PFSK-1 (cell line): ENCODE measurements at regions not wholly inside any gene's neighbourhood (a gene's known extent, or its start where the extent isn't known, plus 50 kb on each side); places are given as distances from the start of the nearest gene placed in this dataset.

Experiments used
- FOXP2 ChIP-seq: optimal IDR thresholded peaks from 2 replicates; pipeline ENCODE3; 2011; ENCODE audit warnings: borderline replicate concordance, control low read depth, inconsistent platforms; ENCODE audit not compliant: insufficient read depth; ENCODE audit errors: extremely low read length, extremely low read depth
- POLR2AphosphoS5 ChIP-seq: IDR thresholded peaks from 2 replicates; pipeline ENCODE4 v1.6.1; 2012; ENCODE audit warnings: low read depth, mild to moderate bottlenecking, control low read depth, low read length, moderate library complexity
- SIN3A ChIP-seq: IDR thresholded peaks from 2 replicates; pipeline ENCODE4 v1.6.1; 2012; ENCODE audit warnings: mild to moderate bottlenecking, low read length, moderate library complexity, borderline replicate concordance; ENCODE audit not compliant: insufficient read depth
- TAF1 ChIP-seq: IDR thresholded peaks from 2 replicates; pipeline ENCODE4 v1.6.1; 2012; ENCODE audit warnings: low read length, control low read depth, borderline replicate concordance; ENCODE audit not compliant: insufficient read depth
- TF ChIP-seq, protein P1 (sequence below), 2 experiments: IDR thresholded peaks; 2 replicates each; pipeline versions ENCODE4 v1.6.1 to v1.8.0; 2011 to 2012; ENCODE audit warnings: low read depth in 2 of 2, low read length in 2 of 2, control low read depth in 1 of 2, inconsistent platforms in 1 of 2, mild to moderate bottlenecking in 1 of 2, moderate library complexity in 1 of 2; ENCODE audit not compliant: insufficient read depth in 1 of 2

DNA sequence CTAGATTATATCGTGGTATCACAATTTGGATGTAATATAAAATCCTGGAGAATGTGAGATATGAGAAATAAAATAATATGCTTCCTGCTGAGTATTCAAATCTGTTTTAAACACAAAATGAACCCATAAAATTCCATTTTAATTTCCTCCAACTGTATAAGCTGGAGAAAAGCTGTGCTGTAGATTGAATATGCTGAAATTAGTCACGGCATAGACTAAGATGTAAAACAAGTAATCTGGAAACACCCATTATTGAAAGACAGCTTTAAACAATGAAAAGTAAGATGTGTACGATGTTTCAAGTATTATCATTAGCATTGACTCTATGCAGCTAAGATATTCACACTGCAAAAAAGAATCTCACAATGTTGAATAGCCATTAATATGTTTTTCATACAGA, 403.4 kb upstream of the BRINP3 start:
- TF ChIP-seq FOXP2 (no peak), SIN3A (no peak), POLR2AphosphoS5 (no peak), TAF1 (no peak)
- TF ChIP-seq, protein P1, sequence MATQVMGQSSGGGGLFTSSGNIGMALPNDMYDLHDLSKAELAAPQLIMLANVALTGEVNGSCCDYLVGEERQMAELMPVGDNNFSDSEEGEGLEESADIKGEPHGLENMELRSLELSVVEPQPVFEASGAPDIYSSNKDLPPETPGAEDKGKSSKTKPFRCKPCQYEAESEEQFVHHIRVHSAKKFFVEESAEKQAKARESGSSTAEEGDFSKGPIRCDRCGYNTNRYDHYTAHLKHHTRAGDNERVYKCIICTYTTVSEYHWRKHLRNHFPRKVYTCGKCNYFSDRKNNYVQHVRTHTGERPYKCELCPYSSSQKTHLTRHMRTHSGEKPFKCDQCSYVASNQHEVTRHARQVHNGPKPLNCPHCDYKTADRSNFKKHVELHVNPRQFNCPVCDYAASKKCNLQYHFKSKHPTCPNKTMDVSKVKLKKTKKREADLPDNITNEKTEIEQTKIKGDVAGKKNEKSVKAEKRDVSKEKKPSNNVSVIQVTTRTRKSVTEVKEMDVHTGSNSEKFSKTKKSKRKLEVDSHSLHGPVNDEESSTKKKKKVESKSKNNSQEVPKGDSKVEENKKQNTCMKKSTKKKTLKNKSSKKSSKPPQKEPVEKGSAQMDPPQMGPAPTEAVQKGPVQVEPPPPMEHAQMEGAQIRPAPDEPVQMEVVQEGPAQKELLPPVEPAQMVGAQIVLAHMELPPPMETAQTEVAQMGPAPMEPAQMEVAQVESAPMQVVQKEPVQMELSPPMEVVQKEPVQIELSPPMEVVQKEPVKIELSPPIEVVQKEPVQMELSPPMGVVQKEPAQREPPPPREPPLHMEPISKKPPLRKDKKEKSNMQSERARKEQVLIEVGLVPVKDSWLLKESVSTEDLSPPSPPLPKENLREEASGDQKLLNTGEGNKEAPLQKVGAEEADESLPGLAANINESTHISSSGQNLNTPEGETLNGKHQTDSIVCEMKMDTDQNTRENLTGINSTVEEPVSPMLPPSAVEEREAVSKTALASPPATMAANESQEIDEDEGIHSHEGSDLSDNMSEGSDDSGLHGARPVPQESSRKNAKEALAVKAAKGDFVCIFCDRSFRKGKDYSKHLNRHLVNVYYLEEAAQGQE (IDR thresholded peaks at IDR 0.05; ENCODE audit: insufficient read depth in 1 of 2, low read depth in 2 of 2, low read length in 2 of 2): no peak

DNA sequence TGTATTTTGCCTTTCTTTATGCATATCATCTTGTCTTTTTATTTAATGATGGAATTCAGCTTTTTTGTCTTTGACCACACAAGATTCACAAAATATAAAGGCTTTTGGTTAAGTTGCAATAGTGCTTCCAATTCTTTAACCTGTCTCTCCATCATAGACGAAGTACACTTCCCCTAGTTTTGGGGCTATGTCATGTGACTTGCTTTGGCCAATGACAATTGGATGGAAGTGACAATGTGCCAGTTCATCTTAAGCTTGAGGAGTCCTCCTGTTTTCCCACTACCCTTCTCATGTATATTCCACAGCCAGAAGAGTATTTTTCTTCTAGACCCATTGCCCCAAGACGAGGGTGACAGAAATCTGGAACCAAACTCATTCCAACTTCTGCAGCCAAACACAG, 419.6 kb upstream of the BRINP3 start:
- TF ChIP-seq TAF1 (no peak), POLR2AphosphoS5 (no peak), SIN3A (no peak), FOXP2 (no peak)
- TF ChIP-seq, protein P1 (IDR thresholded peaks at IDR 0.05; ENCODE audit: insufficient read depth in 1 of 2, low read depth in 2 of 2, low read length in 2 of 2): no peak

DNA sequence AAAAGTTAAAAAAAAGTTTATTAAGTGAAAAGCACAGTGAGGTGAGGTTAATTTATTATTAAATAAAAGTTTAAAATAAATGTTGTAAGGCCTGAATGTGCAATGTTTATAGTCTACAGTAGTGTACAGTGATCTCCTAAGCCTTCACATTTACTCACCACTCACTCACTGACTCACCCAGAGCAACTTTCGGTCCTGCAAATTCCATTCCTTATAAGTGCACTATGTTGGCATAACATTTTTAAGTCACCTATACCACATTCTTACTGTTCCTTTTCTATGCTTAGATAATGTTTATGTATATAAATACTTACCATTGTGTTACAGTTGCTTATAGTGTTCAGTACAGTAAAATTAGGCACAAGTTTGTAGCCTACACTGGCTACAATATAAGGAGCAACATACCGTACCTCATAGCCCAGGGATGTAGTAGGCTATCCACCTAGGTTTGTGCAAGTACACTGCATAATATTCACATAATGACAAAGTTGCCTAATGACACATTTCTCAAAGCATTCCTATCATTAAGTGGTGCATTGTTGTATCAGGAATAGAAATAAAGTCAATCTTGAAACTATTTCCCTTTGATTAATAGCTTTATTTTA, 426.5 kb upstream of the BRINP3 start:
- TF ChIP-seq TAF1 (no peak), SIN3A (no peak), POLR2AphosphoS5 (no peak), FOXP2 (no peak)
- TF ChIP-seq, protein P1 (IDR thresholded peaks at IDR 0.05; ENCODE audit: insufficient read depth in 1 of 2, low read depth in 2 of 2, low read length in 2 of 2): no peak

DNA sequence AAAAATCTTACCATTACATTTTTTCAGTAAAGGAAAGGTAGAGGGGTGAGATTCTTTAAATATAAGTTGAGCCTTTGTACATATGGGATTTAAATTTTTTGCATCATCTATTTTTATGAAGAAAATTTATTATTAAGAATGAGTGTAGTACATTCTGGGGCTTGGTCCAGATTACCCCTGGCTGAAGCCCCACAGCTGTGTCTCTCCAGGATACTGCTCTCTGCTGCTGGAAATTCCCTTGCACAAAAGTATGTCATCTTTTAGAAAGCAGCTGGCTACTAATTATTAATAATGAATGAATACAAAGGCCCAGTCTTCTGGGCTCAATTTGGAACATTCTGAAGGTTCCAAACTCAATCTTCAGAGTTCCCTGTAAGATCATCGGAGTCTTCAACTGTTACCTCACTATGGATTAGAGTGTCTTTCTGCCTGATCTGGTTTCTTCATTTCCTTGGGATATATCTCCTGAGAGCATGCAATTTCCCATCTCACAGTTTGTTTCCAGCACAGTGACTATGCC, 428.6 kb upstream of the BRINP3 start:
- TF ChIP-seq SIN3A (no peak), POLR2AphosphoS5 (no peak), TAF1 (no peak), FOXP2 (no peak)
- TF ChIP-seq, protein P1 (IDR thresholded peaks at IDR 0.05; ENCODE audit: insufficient read depth in 1 of 2, low read depth in 2 of 2, low read length in 2 of 2): no peak
